ENCODE measurements at regions not wholly inside any gene's neighbourhood (a gene's known extent, or its start where the extent isn't known, plus 50 kb on each side); places are given as distances from the start of the nearest gene placed in this dataset.
"Not testable (repeated sequence)": the region's sequence is repeated elsewhere in the genome, so short reads cannot be mapped to it uniquely, and the experiment has no call there.

GRCh38 chr10:6928586-6928985 is 348.5 kb upstream of the PRKCQ start:
- Histone ChIP-seq H3K27ac (ENCODE audit: low read length) (peak overlapping the region; percentile 84), H3K36me3 (ENCODE audit: control insufficient read depth in 2 of 2, extremely low read depth in 1 of 2, insufficient read depth in 1 of 2, low read length in 1 of 2) (no peaks in the 10 kb centered on the region), H3K4me3 (ENCODE audit: control insufficient read depth in 1 of 2, extremely low read depth in 1 of 2, low read length in 1 of 2) (no peak overlapping the region), H3K27me3 (replicated peaks in 1 of 2; ENCODE audit: control insufficient read depth in 2 of 2, extremely low read depth in 1 of 2, insufficient read depth in 2 of 2, low read length in 1 of 2) (no peaks in the 10 kb centered on the region), H3K9me3 (no peaks in the 10 kb centered on the region), H3K4me1 (ENCODE audit: control insufficient read depth in 1 of 2, extremely low read depth in 1 of 2, insufficient read depth in 2 of 2, low read length in 2 of 2) (peaks cover 32 to 33% of the 10 kb centered on the region in 2 experiments)
- Mint-ChIP-seq H3K27me3 (peaks cover 0 to 12% of the 10 kb centered on the region in 2 donors), H3K36me3 (no peaks in the 10 kb centered on the region), H3K27ac (peak overlapping the region; percentile 74 to 81), H3K4me3 (peak overlapping the region; percentile 65 to 80 (median 71)), H3K4me1 (peaks cover 34 to 51% (median 47%) of the 10 kb centered on the region in 3 donors), H3K9me3 (no peaks in the 10 kb centered on the region)
- no CpG with 5 or more reads among the region's 5 CpGs for WGBS (ENCODE audit: insufficient coverage)
- DNase-seq = peak in 4 of 35 experiments; percentile 5 to 34 (median 11)
- ATAC-seq (replicated peaks in 1 of 4) = no peak
- POLR2A ChIA-PET = no interaction called here
- CTCF ChIA-PET = interaction anchor here (0.6 to 2.9 kb wide), 5 partner anchors 9 to 869 kb away, joined by 3 to 10 read pairs (median 5); partner anchors contain the start of gene SFMBT2 (in 1 of the 2)

- H3K27me3 Mint-ChIP-seq = peaks cover 0 to 12% of the 10 kb centered on the region in 2 donors
- DNase-seq = peak in 1 of 35 experiments; percentile 12
- H3K4me3 ChIP-seq (ENCODE audit: control insufficient read depth in 1 of 2, extremely low read depth in 1 of 2, low read length in 1 of 2) = no peak overlapping the region
- ChIA-PET CTCF (interaction anchor here (0.6 to 1.9 kb wide), 7 partner anchors 9 to 517 kb away, joined by 3 to 6 read pairs (median 3); no protein-coding TSS in a partner anchor), POLR2A (interaction anchor here (0.5 to 0.9 kb wide), 2 partner anchors 102 to 484 kb away, joined by 4 to 10 read pairs; partner anchors contain the start of gene SFMBT2 (in 1 of the 2))
- H3K4me1 Mint-ChIP-seq = peaks cover 34 to 51% (median 47%) of the 10 kb centered on the region in 3 donors
- peaks cover 32 to 33% of the 10 kb centered on the region in 2 experiments for H3K4me1 ChIP-seq (ENCODE audit: control insufficient read depth in 1 of 2, extremely low read depth in 1 of 2, insufficient read depth in 2 of 2, low read length in 2 of 2)
- 17% methylated on average over 2 of the region's 2 CpGs for WGBS (ENCODE audit: insufficient coverage)
- no peaks in the 10 kb centered on the region for H3K27me3 ChIP-seq (replicated peaks in 1 of 2; ENCODE audit: control insufficient read depth in 2 of 2, extremely low read depth in 1 of 2, insufficient read depth in 2 of 2, low read length in 1 of 2)
- H3K27ac Mint-ChIP-seq = peak overlapping the region; percentile 58 to 81
- H3K4me3 Mint-ChIP-seq = peak overlapping the region; percentile 40 to 65 (median 49)
- no peaks in the 10 kb centered on the region for H3K36me3 ChIP-seq (ENCODE audit: control insufficient read depth in 2 of 2, extremely low read depth in 1 of 2, insufficient read depth in 1 of 2, low read length in 1 of 2)
- no peak for ATAC-seq (replicated peaks in 1 of 4)
- no peaks in the 10 kb centered on the region for H3K9me3 ChIP-seq
- no peaks in the 10 kb centered on the region for H3K9me3 Mint-ChIP-seq
- no peaks in the 10 kb centered on the region for H3K36me3 Mint-ChIP-seq
- H3K27ac ChIP-seq (ENCODE audit: low read length) = peak overlapping the region; percentile 84
Measured at GRCh38 chr10:6926971-6927370, 346.9 kb upstream of the PRKCQ start.

GRCh38 chr10:6925146-6925545 is 345.1 kb upstream of the PRKCQ start:
- Mint-ChIP-seq H3K27me3 (peaks cover 0 to 9% of the 10 kb centered on the region in 2 donors), H3K9me3 (no peaks in the 10 kb centered on the region), H3K36me3 (no peaks in the 10 kb centered on the region), H3K4me3 (no peak overlapping the region), H3K4me1 (peaks cover 40 to 56% (median 52%) of the 10 kb centered on the region in 3 donors), H3K27ac (no peak overlapping the region)
- H3K4me1 ChIP-seq (ENCODE audit: control insufficient read depth in 1 of 2, extremely low read depth in 1 of 2, insufficient read depth in 2 of 2, low read length in 2 of 2) = peaks cover 33 to 34% of the 10 kb centered on the region in 2 experiments
- H3K27me3 ChIP-seq (replicated peaks in 1 of 2; ENCODE audit: control insufficient read depth in 2 of 2, extremely low read depth in 1 of 2, insufficient read depth in 2 of 2, low read length in 1 of 2) = no peaks in the 10 kb centered on the region
- no CpG with 5 or more reads among the region's 2 CpGs for WGBS (ENCODE audit: insufficient coverage)
- H3K36me3 ChIP-seq (ENCODE audit: control insufficient read depth in 2 of 2, extremely low read depth in 1 of 2, insufficient read depth in 1 of 2, low read length in 1 of 2) = no peaks in the 10 kb centered on the region
- ATAC-seq (replicated peaks in 1 of 4) (no peak), DNase-seq (no peak)
- H3K9me3 ChIP-seq = no peaks in the 10 kb centered on the region
- no peak overlapping the region for H3K4me3 ChIP-seq (ENCODE audit: control insufficient read depth in 1 of 2, extremely low read depth in 1 of 2, low read length in 1 of 2)
- H3K27ac ChIP-seq (ENCODE audit: low read length) = no peak overlapping the region
- CTCF ChIA-PET = interaction anchor here (0.7 to 0.8 kb wide), 2 partner anchors 485 to 492 kb away, joined by 3 to 4 read pairs; no protein-coding TSS in a partner anchor
- POLR2A ChIA-PET = no interaction called here

- Histone ChIP-seq H3K4me1 (ENCODE audit: control insufficient read depth in 1 of 2, extremely low read depth in 1 of 2, insufficient read depth in 2 of 2, low read length in 2 of 2) (peaks cover 30 to 38% of the 10 kb centered on the region in 2 experiments), H3K36me3 (ENCODE audit: control insufficient read depth in 2 of 2, extremely low read depth in 1 of 2, insufficient read depth in 1 of 2, low read length in 1 of 2) (no peaks in the 10 kb centered on the region), H3K27me3 (replicated peaks in 1 of 2; ENCODE audit: control insufficient read depth in 2 of 2, extremely low read depth in 1 of 2, insufficient read depth in 2 of 2, low read length in 1 of 2) (no peaks in the 10 kb centered on the region), H3K9me3 (no peaks in the 10 kb centered on the region), H3K27ac (ENCODE audit: low read length) (no peak overlapping the region), H3K4me3 (ENCODE audit: control insufficient read depth in 1 of 2, extremely low read depth in 1 of 2, low read length in 1 of 2) (no peak overlapping the region)
- no peak for ATAC-seq (replicated peaks in 1 of 4)
- Mint-ChIP-seq H3K4me1 (peaks cover 44 to 54% (median 49%) of the 10 kb centered on the region in 3 donors), H3K27me3 (peaks cover 0 to 9% of the 10 kb centered on the region in 2 donors), H3K4me3 (no peak overlapping the region), H3K36me3 (no peaks in the 10 kb centered on the region), H3K9me3 (no peaks in the 10 kb centered on the region), H3K27ac (no peak overlapping the region)
- POLR2A ChIA-PET = interaction anchor here in 1 of 2 donors (0.6 kb wide), 1 partner anchor 482 kb away, joined by 3 read pairs; no protein-coding TSS in a partner anchor
- no CpG with 5 or more reads among the region's 4 CpGs for WGBS (ENCODE audit: insufficient coverage)
- CTCF ChIA-PET = interaction anchor here (0.5 to 0.9 kb wide), 8 partner anchors 9 to 873 kb away, joined by 3 to 6 read pairs (median 4); no protein-coding TSS in a partner anchor
- DNase-seq = no peak
Measured at GRCh38 chr10:6924166-6924565, 344.1 kb upstream of the PRKCQ start.

- H3K27ac ChIP-seq (ENCODE audit: low read length); ATAC-seq (replicated peaks in 1 of 4); H3K27ac Mint-ChIP-seq; H3K9me3 Mint-ChIP-seq; H3K36me3 ChIP-seq (ENCODE audit: control insufficient read depth in 2 of 2, extremely low read depth in 1 of 2, insufficient read depth in 1 of 2, low read length in 1 of 2); H3K4me3 Mint-ChIP-seq; H3K27me3 ChIP-seq (replicated peaks in 1 of 2; ENCODE audit: control insufficient read depth in 2 of 2, extremely low read depth in 1 of 2, insufficient read depth in 2 of 2, low read length in 1 of 2); H3K4me3 ChIP-seq (ENCODE audit: control insufficient read depth in 1 of 2, extremely low read depth in 1 of 2, low read length in 1 of 2); DNase-seq; H3K36me3 Mint-ChIP-seq; H3K9me3 ChIP-seq; POLR2A ChIA-PET: not testable (repeated sequence)
- Mint-ChIP-seq H3K27me3 (peaks cover 0 to 11% of the 10 kb centered on the region in 2 donors), H3K4me1 (peaks cover 17 to 29% (median 24%) of the 10 kb centered on the region in 3 donors)
- CTCF ChIA-PET = interaction anchor here (0.6 to 2.7 kb wide), 13 partner anchors 12 to 504 kb away, joined by 3 to 26 read pairs (median 5); partner anchors contain the start of gene SFMBT2 (in 2 of the 2)
- peaks cover 0 to 11% of the 10 kb centered on the region in 2 experiments for H3K4me1 ChIP-seq (ENCODE audit: control insufficient read depth in 1 of 2, extremely low read depth in 1 of 2, insufficient read depth in 2 of 2, low read length in 2 of 2)
- WGBS (ENCODE audit: insufficient coverage) = 84% methylated on average over 9 of the region's 16 CpGs
Measured at GRCh38 chr10:6921026-6921425, 340.9 kb upstream of the PRKCQ start.

GRCh38 chr10:6920072-6921019 is 340.3 kb upstream of the PRKCQ start:
- Mint-ChIP-seq H3K9me3 (no peaks in the 10 kb centered on the region), H3K27ac (no peak overlapping the region), H3K4me1 (peaks cover 10 to 23% (median 18%) of the 10 kb centered on the region in 3 donors), H3K36me3 (no peaks in the 10 kb centered on the region), H3K27me3 (peaks cover 0 to 11% of the 10 kb centered on the region in 2 donors), H3K4me3 (no peak overlapping the region)
- H3K4me1 ChIP-seq (ENCODE audit: control insufficient read depth in 1 of 2, extremely low read depth in 1 of 2, insufficient read depth in 2 of 2, low read length in 2 of 2) = peaks cover 0 to 7% of the 10 kb centered on the region in 2 experiments
- CTCF ChIA-PET = interaction anchor here (0.5 to 2.7 kb wide), 42 partner anchors 8 to 767 kb away, joined by 3 to 26 read pairs (median 4); partner anchors contain the start of gene SFMBT2 (in 2 of the 2)
- no peaks in the 10 kb centered on the region for H3K27me3 ChIP-seq (replicated peaks in 1 of 2; ENCODE audit: control insufficient read depth in 2 of 2, extremely low read depth in 1 of 2, insufficient read depth in 2 of 2, low read length in 1 of 2)
- ATAC-seq (replicated peaks in 1 of 4) (peak; percentile 96 to 100 (median 100)), DNase-seq (peak; percentile 47 to 86 (median 71))
- POLR2A ChIA-PET = interaction anchor here (0.5 to 0.8 kb wide), 3 partner anchors 349 to 490 kb away, joined by 3 to 11 read pairs (median 3); partner anchors contain the start of gene SFMBT2 (in 2 of the 2)
- no peak overlapping the region for H3K27ac ChIP-seq (ENCODE audit: low read length)
- no peaks in the 10 kb centered on the region for H3K36me3 ChIP-seq (ENCODE audit: control insufficient read depth in 2 of 2, extremely low read depth in 1 of 2, insufficient read depth in 1 of 2, low read length in 1 of 2)
- H3K9me3 ChIP-seq = no peaks in the 10 kb centered on the region
- no peak overlapping the region for H3K4me3 ChIP-seq (ENCODE audit: control insufficient read depth in 1 of 2, extremely low read depth in 1 of 2, low read length in 1 of 2)
- 34% methylated on average over 19 of the region's 26 CpGs for WGBS (ENCODE audit: insufficient coverage)

Measured in T-cell (primary cell).